WTC11 (cell line): ENCODE measurements at regions not wholly inside any gene's neighbourhood (a gene's known extent, or its start where the extent isn't known, plus 50 kb on each side); places are given as distances from the start of the nearest gene placed in this dataset.

Experiments used
- CTCF ChIP-seq: fragments of 200-600 bp; IDR thresholded peaks from 2 replicates; pipeline ENCODE4 v1.8.0; 2022; ENCODE audit warnings: antibody characterized with exemption
- ESRRA ChIP-seq: sonication (generic); formaldehyde crosslinking; IDR thresholded peaks from 2 replicates; pipeline ENCODE4 v1.8.1; 2022; ENCODE audit warnings: mild to moderate bottlenecking, missing genetic modification reagents, borderline replicate concordance
- KAT7 ChIP-seq: sonication (generic); formaldehyde crosslinking; IDR thresholded peaks from 2 replicates; pipeline ENCODE4 v1.8.1; 2023; ENCODE audit warnings: missing genetic modification reagents, mild to moderate bottlenecking, borderline replicate concordance
- NR1H2 ChIP-seq: sonication (generic); formaldehyde crosslinking; IDR thresholded peaks from 2 replicates; pipeline ENCODE4 v1.9.0; 2021; ENCODE audit warnings: mild to moderate bottlenecking, moderate library complexity, missing genetic modification reagents
- TF ChIP-seq, protein P1 (sequence below): sonication (generic); formaldehyde crosslinking; conservative IDR thresholded peaks from 2 replicates; pipeline ENCODE4 v1.8.1; 2022; ENCODE audit warnings: mild to moderate bottlenecking, missing genetic modification reagents

DNA sequence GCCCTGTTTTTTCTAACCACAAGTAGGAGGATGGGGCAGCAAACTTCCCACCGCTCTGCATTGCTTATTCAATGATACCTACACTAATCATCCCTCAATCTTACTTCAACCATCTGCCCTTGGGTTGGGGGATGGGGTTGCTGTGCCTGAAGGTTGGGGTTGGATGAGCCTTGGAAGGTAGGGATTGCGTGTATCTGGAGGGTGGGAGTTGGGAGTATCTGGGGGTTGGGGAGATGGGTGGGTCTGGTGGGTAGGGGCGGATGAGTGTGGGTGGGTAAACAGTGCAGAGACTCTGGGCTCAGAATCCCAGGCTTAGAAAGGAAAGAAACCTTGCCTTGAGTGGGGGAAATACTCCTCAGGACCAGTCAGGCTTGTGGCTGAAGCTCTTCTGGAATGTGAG, 467.4 kb downstream of the DIRAS2 start:
- TF ChIP-seq ESRRA (CRISPR knock-in tag) = no peak
- no peak for TF ChIP-seq CTCF
- TF ChIP-seq, protein P1, sequence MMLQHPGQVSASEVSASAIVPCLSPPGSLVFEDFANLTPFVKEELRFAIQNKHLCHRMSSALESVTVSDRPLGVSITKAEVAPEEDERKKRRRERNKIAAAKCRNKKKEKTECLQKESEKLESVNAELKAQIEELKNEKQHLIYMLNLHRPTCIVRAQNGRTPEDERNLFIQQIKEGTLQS = no peak
- no peak for TF ChIP-seq KAT7 (CRISPR knock-in tag)
- no peak for TF ChIP-seq NR1H2 (CRISPR knock-in tag)
